Thoracic aorta (tissue), 2 donors: ENCODE measurements at regions not wholly inside any gene's neighbourhood (a gene's known extent, or its start where the extent isn't known, plus 50 kb on each side); places are given as distances from the start of the nearest gene placed in this dataset.
A peak's percentile ranks its signal among the peaks of the same experiment; 100 is the strongest.

ENCODE experiments used
- ATAC-seq: fragments of 150-250 bp; one replicate; pipeline ENCODE4 v1.8.0; 2017; ENCODE audit warnings: low read depth; ENCODE audit not compliant: insufficient number of reproducible peaks, low FRiP score
- DNase-seq: peaks from one replicate; pipeline ENCODE4 v3.0.0-alpha.2; 2020; ENCODE audit warnings: low spot score
- H3K27ac ChIP-seq, 2 donors: fragments of 200-600 bp; sonication (generic); 1 replicate in 1 of 2; 2 replicates in 1 of 2; pipeline ENCODE4 v1.5.1; 2016; ENCODE audit warnings: mild to moderate bottlenecking in 2 of 2, moderate library complexity in 2 of 2
- H3K27me3 ChIP-seq: fragments of 200-600 bp; sonication (generic); replicated peaks from 2 replicates; pipeline ENCODE4 v1.6.0; 2016; ENCODE audit warnings: mild to moderate bottlenecking; ENCODE audit not compliant: insufficient read depth
- H3K36me3 ChIP-seq: fragments of 200-600 bp; sonication (generic); one replicate; pipeline ENCODE4 v1.5.1; 2016
- H3K4me1 ChIP-seq, 2 donors: fragments of 200-600 bp; sonication (generic); 1 replicate in 1 of 2; 2 replicates in 1 of 2; pipeline versions ENCODE4 v1.5.1 to v1.6.0; 2016; ENCODE audit warnings: low read depth in 2 of 2, mild to moderate bottlenecking in 1 of 2; ENCODE audit not compliant: control insufficient read depth in 1 of 2
- H3K4me3 ChIP-seq: fragments of 200-600 bp; sonication (generic); 2 replicates; pipeline ENCODE4 v1.5.1; 2016; ENCODE audit warnings: mild to moderate bottlenecking
- H3K9me3 ChIP-seq: fragments of 200-600 bp; sonication (generic); 2 replicates; pipeline ENCODE4 v1.5.1; 2016
- TF ChIP-seq, protein P1 (sequence below): fragments of 200-600 bp; sonication (generic); IDR thresholded peaks from one replicate; pipeline ENCODE4 v1.5.1; 2019; ENCODE audit warnings: antibody characterized with exemption

DNA sequence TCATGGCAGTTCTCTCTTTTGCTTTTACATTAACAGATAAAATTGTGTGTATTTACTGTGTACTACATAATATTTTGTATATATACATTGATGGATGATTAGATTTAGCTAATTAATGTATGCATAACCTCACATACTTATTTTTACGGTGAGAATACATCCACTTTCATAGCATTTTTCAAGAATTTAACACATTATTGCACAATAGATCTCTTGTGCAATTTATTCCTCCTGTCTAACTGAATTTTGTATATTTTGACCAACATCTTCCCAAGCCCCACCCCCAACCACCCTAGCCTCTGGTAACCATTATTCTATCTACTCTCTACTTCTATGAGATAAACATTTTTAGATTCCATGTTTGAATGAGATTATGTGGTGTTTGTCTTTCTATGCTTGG is 194.7 kb downstream of the RBM26 start:
- no peaks in the 10 kb centered on the region for H3K27me3 ChIP-seq
- ATAC-seq (no peak), DNase-seq (no peak)
- H3K4me3 ChIP-seq = no peak overlapping the region
- no peaks in the 10 kb centered on the region for H3K4me1 ChIP-seq
- H3K27ac ChIP-seq = no peak overlapping the region
- no peaks in the 10 kb centered on the region for H3K36me3 ChIP-seq
- H3K9me3 ChIP-seq = no peaks in the 10 kb centered on the region
- TF ChIP-seq, protein P1, sequence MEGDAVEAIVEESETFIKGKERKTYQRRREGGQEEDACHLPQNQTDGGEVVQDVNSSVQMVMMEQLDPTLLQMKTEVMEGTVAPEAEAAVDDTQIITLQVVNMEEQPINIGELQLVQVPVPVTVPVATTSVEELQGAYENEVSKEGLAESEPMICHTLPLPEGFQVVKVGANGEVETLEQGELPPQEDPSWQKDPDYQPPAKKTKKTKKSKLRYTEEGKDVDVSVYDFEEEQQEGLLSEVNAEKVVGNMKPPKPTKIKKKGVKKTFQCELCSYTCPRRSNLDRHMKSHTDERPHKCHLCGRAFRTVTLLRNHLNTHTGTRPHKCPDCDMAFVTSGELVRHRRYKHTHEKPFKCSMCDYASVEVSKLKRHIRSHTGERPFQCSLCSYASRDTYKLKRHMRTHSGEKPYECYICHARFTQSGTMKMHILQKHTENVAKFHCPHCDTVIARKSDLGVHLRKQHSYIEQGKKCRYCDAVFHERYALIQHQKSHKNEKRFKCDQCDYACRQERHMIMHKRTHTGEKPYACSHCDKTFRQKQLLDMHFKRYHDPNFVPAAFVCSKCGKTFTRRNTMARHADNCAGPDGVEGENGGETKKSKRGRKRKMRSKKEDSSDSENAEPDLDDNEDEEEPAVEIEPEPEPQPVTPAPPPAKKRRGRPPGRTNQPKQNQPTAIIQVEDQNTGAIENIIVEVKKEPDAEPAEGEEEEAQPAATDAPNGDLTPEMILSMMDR = no peak

DNA sequence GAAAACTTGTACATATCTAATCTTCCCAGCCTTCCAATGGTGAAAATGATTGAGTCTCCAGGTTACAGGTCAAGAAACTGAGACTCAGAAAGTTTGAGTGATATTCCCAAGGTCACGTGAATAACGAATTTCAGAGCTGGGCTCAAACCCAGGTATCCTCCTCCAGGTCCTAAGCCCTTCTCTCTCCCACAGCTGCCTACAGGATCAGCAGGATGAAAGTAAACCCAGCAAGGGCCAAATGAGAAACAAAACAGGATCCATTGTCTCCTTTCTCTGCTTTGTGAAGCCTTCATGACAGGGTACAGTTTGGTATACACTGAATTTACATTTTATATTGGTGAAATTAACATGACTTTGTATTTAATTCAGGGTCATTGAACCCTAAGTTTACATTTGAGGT is 208.1 kb downstream of the RBM26 start:
- Histone ChIP-seq H3K27ac (no peak overlapping the region), H3K4me3 (no peak overlapping the region), H3K9me3 (no peaks in the 10 kb centered on the region), H3K4me1 (no peaks in the 10 kb centered on the region), H3K27me3 (no peaks in the 10 kb centered on the region), H3K36me3 (no peaks in the 10 kb centered on the region)
- TF ChIP-seq, protein P1 = no peak
- no peak for ATAC-seq
- no peak for DNase-seq

DNA sequence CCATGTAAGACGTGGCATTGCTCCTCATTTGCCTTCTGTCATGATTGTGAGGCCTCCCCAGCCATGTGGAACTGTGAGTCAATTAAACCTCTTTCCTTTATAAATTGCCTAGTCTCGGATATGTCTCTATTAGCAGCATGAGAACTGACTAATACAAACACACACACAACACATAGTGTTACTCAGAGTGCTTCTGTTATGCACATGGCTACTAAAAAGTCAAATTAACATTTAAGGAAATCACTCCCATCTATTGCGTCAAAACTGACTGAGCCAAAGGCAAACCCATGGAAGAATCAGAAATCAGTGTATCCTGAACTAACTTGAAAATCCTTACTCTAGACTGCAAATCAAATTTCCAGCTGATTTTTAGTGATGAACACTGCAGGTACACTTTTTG is 209.2 kb downstream of the RBM26 start:
- no peak overlapping the region for H3K4me3 ChIP-seq
- no peaks in the 10 kb centered on the region for H3K27me3 ChIP-seq
- TF ChIP-seq, protein P1 = no peak
- DNase-seq = no peak
- H3K27ac ChIP-seq = no peak overlapping the region
- H3K4me1 ChIP-seq = no peaks in the 10 kb centered on the region
- ATAC-seq = no peak
- H3K9me3 ChIP-seq = no peaks in the 10 kb centered on the region
- H3K36me3 ChIP-seq = no peaks in the 10 kb centered on the region

DNA sequence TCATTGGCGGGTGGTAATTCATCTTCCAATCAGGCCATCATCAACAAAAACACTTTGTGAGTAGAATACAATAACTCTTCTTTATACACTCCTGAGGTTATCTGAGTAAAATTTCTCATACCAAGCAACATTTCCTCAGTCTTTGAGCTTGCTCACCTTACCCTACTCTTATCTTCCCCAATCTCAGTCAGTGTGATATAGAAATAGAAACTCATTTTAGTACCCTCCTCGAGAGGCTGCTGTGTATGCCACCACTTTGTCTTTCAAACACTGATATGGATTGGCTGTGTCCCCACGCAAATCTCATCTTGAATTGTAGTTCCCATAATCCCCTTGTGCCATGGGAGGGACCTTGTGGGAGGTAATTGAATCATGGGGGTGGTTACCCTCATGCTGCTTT is 209.7 kb downstream of the RBM26 start:
- no peaks in the 10 kb centered on the region for H3K9me3 ChIP-seq
- no peaks in the 10 kb centered on the region for H3K4me1 ChIP-seq
- H3K36me3 ChIP-seq = no peaks in the 10 kb centered on the region
- no peak overlapping the region for H3K4me3 ChIP-seq
- DNase-seq = no peak
- no peak overlapping the region for H3K27ac ChIP-seq
- TF ChIP-seq, protein P1 = no peak
- ATAC-seq = peak; percentile 17
- no peaks in the 10 kb centered on the region for H3K27me3 ChIP-seq

DNA sequence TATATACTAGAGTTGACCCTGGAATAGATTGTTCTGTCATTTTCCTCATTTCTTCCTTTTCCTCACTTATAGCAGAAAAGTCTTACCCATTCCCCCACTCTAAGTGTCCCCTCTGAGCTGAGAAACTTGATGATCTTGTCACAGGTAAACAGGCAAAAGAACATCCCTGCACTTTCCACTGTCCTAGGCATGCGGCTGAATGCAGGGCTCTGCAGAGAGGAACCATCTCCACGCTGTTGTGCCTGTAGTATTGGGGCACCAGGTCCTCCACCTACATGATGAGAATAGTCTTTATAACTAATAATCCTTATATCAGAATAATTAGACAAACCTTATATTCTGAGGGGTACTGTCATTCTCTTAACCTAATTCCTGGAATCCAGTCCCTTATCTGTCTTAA is 211.3 kb downstream of the RBM26 start:
- no peak for ATAC-seq
- H3K4me1 ChIP-seq = no peaks in the 10 kb centered on the region
- no peaks in the 10 kb centered on the region for H3K36me3 ChIP-seq
- no peak overlapping the region for H3K27ac ChIP-seq
- DNase-seq = no peak
- TF ChIP-seq, protein P1 = no peak
- H3K9me3 ChIP-seq = no peaks in the 10 kb centered on the region
- no peak overlapping the region for H3K4me3 ChIP-seq
- no peaks in the 10 kb centered on the region for H3K27me3 ChIP-seq
